ENCODE measurements at regions not wholly inside any gene's neighbourhood (a gene's known extent, or its start where the extent isn't known, plus 50 kb on each side); places are given as distances from the start of the nearest gene placed in this dataset.
A peak's percentile ranks its signal among the peaks of the same experiment; 100 is the strongest.

DNA sequence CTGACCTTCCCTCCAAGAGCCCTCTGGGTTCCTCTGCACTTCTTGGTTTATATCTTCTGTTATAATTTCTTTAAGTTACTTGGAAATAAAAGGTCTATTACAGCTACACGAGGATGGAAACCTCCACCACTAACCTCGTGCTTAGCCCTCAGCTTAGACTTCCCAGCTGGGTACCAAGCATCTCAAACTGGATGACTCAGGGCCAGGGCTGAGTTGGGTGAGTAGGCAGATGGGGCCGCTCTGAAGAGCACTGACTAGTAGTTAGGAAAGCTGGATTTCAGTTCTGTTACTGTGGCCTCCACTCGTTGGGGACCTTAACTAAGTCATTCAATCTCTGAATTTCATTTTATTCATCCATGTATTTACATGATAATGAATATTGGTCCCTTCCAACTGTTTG, 1036.6 kb downstream of the IGSF11 start:
- H3K27ac ChIP-seq: no peak overlapping the region
- no peaks in the 10 kb centered on the region for H3K27me3 ChIP-seq
- no peaks in the 10 kb centered on the region for H3K36me3 ChIP-seq (replicated peaks in 1 of 2)
- peak in 1 of 7 donors; percentile 19 for DNase-seq
- no peak overlapping the region for H3K4me3 ChIP-seq
- 39 to 60% (median 50%) methylated on average over 4 of the region's 4 CpGs for WGBS, 4 donors
- no peaks in the 10 kb centered on the region for H3K9me3 ChIP-seq (replicated peaks in 1 of 3)
- no peak for TF ChIP-seq POLR2A (IDR thresholded peaks at IDR 0.05)
- peaks cover 0 to 18% of the 10 kb centered on the region in 2 donors for H3K4me1 ChIP-seq (replicated peaks in 1 of 2)
- intact Hi-C loops (cut with DNase I): loop anchor here in 1 of 2 donors (10.0 kb wide), 1 partner anchor 1223 kb away; no protein-coding TSS in a partner anchor

DNA sequence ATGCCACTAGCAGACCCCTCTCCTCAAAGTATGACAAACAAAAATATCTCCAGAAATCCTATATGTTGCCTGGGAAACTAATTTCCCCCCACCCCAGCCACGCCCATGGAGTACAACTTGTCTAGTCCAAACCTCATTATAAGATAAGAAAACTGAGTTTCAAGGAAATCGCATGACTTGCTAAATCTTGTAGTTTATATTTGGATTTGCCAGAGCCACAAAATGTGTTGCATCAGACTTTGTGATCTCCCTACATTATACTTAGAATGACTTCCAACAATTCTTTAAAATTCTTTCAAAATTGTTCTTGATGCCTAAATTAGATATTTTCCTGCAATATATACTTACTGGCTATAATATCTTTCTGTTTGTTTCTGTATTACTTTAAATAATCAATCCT, 1034.4 kb downstream of the IGSF11 start:
- intact Hi-C loops (cut with DNase I): no loop called here
- no peaks in the 10 kb centered on the region for H3K36me3 ChIP-seq (replicated peaks in 1 of 2)
- H3K9me3 ChIP-seq (replicated peaks in 1 of 3): no peaks in the 10 kb centered on the region
- 48 to 60% (median 55%) methylated on average over 2 of the region's 2 CpGs for WGBS, 4 donors
- peak in 1 of 7 donors; percentile 7 for DNase-seq
- TF ChIP-seq, protein P1, sequence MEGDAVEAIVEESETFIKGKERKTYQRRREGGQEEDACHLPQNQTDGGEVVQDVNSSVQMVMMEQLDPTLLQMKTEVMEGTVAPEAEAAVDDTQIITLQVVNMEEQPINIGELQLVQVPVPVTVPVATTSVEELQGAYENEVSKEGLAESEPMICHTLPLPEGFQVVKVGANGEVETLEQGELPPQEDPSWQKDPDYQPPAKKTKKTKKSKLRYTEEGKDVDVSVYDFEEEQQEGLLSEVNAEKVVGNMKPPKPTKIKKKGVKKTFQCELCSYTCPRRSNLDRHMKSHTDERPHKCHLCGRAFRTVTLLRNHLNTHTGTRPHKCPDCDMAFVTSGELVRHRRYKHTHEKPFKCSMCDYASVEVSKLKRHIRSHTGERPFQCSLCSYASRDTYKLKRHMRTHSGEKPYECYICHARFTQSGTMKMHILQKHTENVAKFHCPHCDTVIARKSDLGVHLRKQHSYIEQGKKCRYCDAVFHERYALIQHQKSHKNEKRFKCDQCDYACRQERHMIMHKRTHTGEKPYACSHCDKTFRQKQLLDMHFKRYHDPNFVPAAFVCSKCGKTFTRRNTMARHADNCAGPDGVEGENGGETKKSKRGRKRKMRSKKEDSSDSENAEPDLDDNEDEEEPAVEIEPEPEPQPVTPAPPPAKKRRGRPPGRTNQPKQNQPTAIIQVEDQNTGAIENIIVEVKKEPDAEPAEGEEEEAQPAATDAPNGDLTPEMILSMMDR (IDR thresholded peaks at IDR 0.05): no peak
- no peak for TF ChIP-seq POLR2A (IDR thresholded peaks at IDR 0.05)
- no peak overlapping the region for H3K27ac ChIP-seq
- peaks cover 0 to 13% of the 10 kb centered on the region in 2 donors for H3K4me1 ChIP-seq (replicated peaks in 1 of 2)
- no peaks in the 10 kb centered on the region for H3K27me3 ChIP-seq
- no peak overlapping the region for H3K4me3 ChIP-seq

DNA sequence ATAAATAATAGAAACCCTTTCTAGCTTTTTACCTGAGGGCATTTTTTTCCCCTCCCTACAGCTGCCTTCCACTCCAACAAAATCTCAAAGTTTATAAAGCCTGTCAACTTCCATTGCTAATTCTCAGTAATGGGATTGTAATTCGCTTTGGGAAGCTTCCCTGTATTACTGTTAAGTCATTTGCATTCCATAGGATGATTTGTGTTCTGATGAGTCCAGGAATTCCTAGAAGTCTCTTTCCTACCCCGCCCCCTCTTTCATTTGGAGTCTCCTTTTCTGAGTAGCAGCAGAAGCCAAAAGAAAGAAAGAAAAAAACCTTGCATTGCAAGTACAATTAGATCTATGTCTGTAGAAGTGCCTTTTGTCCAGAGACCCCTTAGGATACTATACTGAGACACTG, 1033.3 kb downstream of the IGSF11 start:
- Histone ChIP-seq H3K4me3 (no peak overlapping the region), H3K27ac (no peak overlapping the region), H3K27me3 (no peaks in the 10 kb centered on the region), H3K36me3 (replicated peaks in 1 of 2) (no peaks in the 10 kb centered on the region), H3K4me1 (replicated peaks in 1 of 2) (peaks cover 0 to 8% of the 10 kb centered on the region in 2 donors), H3K9me3 (replicated peaks in 1 of 3) (no peaks in the 10 kb centered on the region)
- DNase-seq: no peak
- WGBS, 4 donors: 22 to 25% (median 24%) methylated on average over 2 of the region's 2 CpGs
- no peak for TF ChIP-seq POLR2A (IDR thresholded peaks at IDR 0.05)
- TF ChIP-seq, protein P1 (IDR thresholded peaks at IDR 0.05): no peak
- intact Hi-C loops (cut with DNase I): no loop called here

DNA sequence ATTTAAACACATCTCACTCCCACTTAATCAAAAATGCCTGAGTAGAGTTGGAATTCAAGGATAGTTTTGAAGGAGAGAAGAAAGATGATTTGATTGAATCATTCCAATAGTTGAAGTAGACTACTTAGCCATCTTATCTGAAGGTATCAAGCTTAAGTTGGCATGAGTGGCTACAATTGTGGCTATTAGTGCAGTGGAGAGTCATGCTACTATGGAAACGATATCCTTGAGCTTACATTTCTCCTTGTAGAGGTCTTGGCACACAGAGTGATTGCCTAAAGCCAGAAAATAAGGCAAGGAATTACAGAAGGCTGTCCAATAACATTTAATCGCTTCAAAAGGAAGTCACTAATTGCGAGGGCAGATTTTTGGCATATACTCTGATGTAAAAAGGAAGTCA, 1022.7 kb downstream of the IGSF11 start:
- Histone ChIP-seq H3K4me1 (replicated peaks in 1 of 2) (no peaks in the 10 kb centered on the region), H3K27me3 (no peaks in the 10 kb centered on the region), H3K9me3 (replicated peaks in 1 of 3) (no peaks in the 10 kb centered on the region), H3K4me3 (no peak overlapping the region), H3K36me3 (replicated peaks in 1 of 2) (no peaks in the 10 kb centered on the region), H3K27ac (no peak overlapping the region)
- intact Hi-C loops (cut with DNase I): no loop called here
- no peak for TF ChIP-seq POLR2A (IDR thresholded peaks at IDR 0.05)
- WGBS, 4 donors: 61 to 76% (median 65%) methylated on average over 3 of the region's 3 CpGs
- DNase-seq: no peak

DNA sequence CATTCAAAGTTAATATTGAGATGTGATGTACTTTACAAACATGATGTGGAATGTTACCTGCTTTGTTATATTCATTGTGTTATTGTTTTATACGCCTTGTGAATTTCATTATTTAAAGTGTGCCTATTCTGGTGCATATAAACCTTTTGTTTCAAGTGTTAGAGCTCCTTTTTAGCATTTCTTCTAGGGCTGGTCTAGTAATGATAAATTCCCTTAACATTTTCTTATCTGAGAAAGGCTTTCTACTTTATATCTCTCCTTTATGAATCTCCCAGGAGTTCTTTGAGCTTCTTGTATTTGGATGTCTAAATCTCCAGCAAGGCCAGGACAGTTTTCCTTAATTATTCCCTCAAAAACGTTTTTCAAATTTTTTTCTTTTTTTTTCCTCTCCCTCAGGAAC, 1005.6 kb downstream of the IGSF11 start:
- WGBS, 4 donors: 44 to 50% (median 47%) methylated on average over 2 of the region's 2 CpGs
- Histone ChIP-seq H3K4me3 (no peak overlapping the region), H3K4me1 (replicated peaks in 1 of 2) (no peaks in the 10 kb centered on the region), H3K27ac (no peak overlapping the region), H3K9me3 (replicated peaks in 1 of 3) (peaks cover 0 to 16% (median 0%) of the 10 kb centered on the region in 3 donors), H3K27me3 (no peaks in the 10 kb centered on the region), H3K36me3 (replicated peaks in 1 of 2) (no peaks in the 10 kb centered on the region)
- intact Hi-C loops (cut with DNase I): no loop called here
- TF ChIP-seq, protein P1 (IDR thresholded peaks at IDR 0.05): no peak
- TF ChIP-seq POLR2A (IDR thresholded peaks at IDR 0.05): no peak
- no peak for DNase-seq

All from adrenal gland (tissue), 9 donors.